Glutamatergic neuron (in vitro differentiated cells): ENCODE measurements at regions not wholly inside any gene's neighbourhood (a gene's known extent, or its start where the extent isn't known, plus 50 kb on each side); places are given as distances from the start of the nearest gene placed in this dataset.
"Not testable (repeated sequence)": the region's sequence is repeated elsewhere in the genome, so short reads cannot be mapped to it uniquely, and the experiment has no call there.

Experiments
- DNase-seq: peaks from one replicate; pipeline ENCODE4 v3.0.0; 2022
- H3K27ac Mint-ChIP-seq: one replicate; pipeline ENCODE4 v1.8.0; 2020; ENCODE audit warnings: mild to moderate bottlenecking, mixed read lengths, inconsistent platforms; ENCODE audit not compliant: unreplicated experiment
- H3K27me3 Mint-ChIP-seq: one replicate; pipeline ENCODE4 v1.8.0; 2020; ENCODE audit warnings: mild to moderate bottlenecking, moderate library complexity, mixed read lengths, inconsistent platforms; ENCODE audit not compliant: unreplicated experiment
- H3K36me3 Mint-ChIP-seq: one replicate; pipeline ENCODE4 v1.8.0; 2020; ENCODE audit warnings: mild to moderate bottlenecking, mixed read lengths, inconsistent platforms; ENCODE audit not compliant: unreplicated experiment
- H3K4me1 Mint-ChIP-seq: one replicate; pipeline ENCODE4 v1.8.0; 2020; ENCODE audit warnings: mild to moderate bottlenecking, low read depth, mixed read lengths, inconsistent platforms; ENCODE audit not compliant: unreplicated experiment
- H3K4me3 Mint-ChIP-seq: one replicate; pipeline ENCODE4 v1.8.0; 2020; ENCODE audit warnings: mild to moderate bottlenecking, mixed read lengths, inconsistent platforms; ENCODE audit not compliant: unreplicated experiment
- H3K9me3 Mint-ChIP-seq: one replicate; pipeline ENCODE4 v1.8.0; 2020; ENCODE audit warnings: mild to moderate bottlenecking, moderate library complexity, mixed read lengths, inconsistent platforms; ENCODE audit not compliant: unreplicated experiment
- CTCF ChIP-seq: fragments of 200-600 bp; sonication (generic); IDR thresholded peaks from one replicate; pipeline ENCODE4 v1.5.0; 2021; ENCODE audit not compliant: partially characterized antibody, unreplicated experiment

DNA sequence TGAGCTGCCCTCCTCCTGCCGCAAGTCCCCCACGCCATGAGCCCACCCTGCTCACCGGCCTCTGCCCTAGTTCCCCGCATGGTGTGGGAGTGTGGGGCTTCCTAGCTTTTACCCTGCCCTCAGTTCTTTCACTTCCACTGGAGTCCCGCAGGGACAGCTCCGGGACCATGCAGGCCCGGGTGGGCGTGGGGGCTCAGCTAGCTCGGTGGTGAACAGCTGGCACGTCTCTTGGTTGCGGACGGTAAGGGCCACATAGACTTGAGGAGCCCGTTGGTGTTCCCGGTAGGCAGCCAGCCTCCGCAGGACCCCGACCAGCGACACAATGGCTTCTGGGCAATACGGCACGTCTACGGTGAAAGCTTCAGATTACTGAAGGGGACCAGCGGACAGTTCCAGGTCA, 108.9 kb upstream of the CCZ1B start:
- Mint-ChIP-seq H3K27ac (no peak overlapping the region), H3K9me3 (no peaks in the 10 kb centered on the region), H3K4me3 (no peak overlapping the region), H3K4me1 (peaks cover 7% of the 10 kb centered on the region), H3K27me3 (no peaks in the 10 kb centered on the region), H3K36me3 (no peaks in the 10 kb centered on the region)
- no peak for DNase-seq
- TF ChIP-seq CTCF, result no peak

- H3K4me1 Mint-ChIP-seq, DNase-seq, H3K36me3 Mint-ChIP-seq, H3K9me3 Mint-ChIP-seq, H3K4me3 Mint-ChIP-seq, H3K27ac Mint-ChIP-seq, H3K27me3 Mint-ChIP-seq: not testable (repeated sequence)
These were observed 110.6 kb upstream of the CCZ1B start for GRCh38 chr7:6936626-6937025.

- H3K4me3 Mint-ChIP-seq, H3K36me3 Mint-ChIP-seq, H3K4me1 Mint-ChIP-seq, H3K27ac Mint-ChIP-seq, DNase-seq, H3K9me3 Mint-ChIP-seq, H3K27me3 Mint-ChIP-seq: not testable (repeated sequence)
These were observed 111.7 kb upstream of the CCZ1B start for GRCh38 chr7:6937746-6938145.

GRCh38 chr7:6938284-6938683, 112.2 kb upstream of the CCZ1B start:
- not testable (repeated sequence) for H3K27me3 Mint-ChIP-seq, H3K4me1 Mint-ChIP-seq, H3K27ac Mint-ChIP-seq, H3K9me3 Mint-ChIP-seq, H3K36me3 Mint-ChIP-seq
- H3K4me3 Mint-ChIP-seq, result peak overlapping the region; percentile 30
- peak; percentile 55 for DNase-seq
- TF ChIP-seq CTCF, result peak; percentile 55

GRCh38 chr7:6939126-6939525, 113.1 kb upstream of the CCZ1B start:
- H3K27ac Mint-ChIP-seq, H3K27me3 Mint-ChIP-seq, H3K36me3 Mint-ChIP-seq, H3K4me1 Mint-ChIP-seq, H3K9me3 Mint-ChIP-seq: not testable (repeated sequence)
- peak overlapping the region; percentile 25 for H3K4me3 Mint-ChIP-seq
- DNase-seq, result peak; percentile 56

GRCh38 chr7:6939896-6940295, 113.8 kb upstream of the CCZ1B start:
- H3K27ac Mint-ChIP-seq, H3K9me3 Mint-ChIP-seq, H3K4me3 Mint-ChIP-seq, DNase-seq, H3K36me3 Mint-ChIP-seq, H3K4me1 Mint-ChIP-seq, H3K27me3 Mint-ChIP-seq: not testable (repeated sequence)

DNA sequence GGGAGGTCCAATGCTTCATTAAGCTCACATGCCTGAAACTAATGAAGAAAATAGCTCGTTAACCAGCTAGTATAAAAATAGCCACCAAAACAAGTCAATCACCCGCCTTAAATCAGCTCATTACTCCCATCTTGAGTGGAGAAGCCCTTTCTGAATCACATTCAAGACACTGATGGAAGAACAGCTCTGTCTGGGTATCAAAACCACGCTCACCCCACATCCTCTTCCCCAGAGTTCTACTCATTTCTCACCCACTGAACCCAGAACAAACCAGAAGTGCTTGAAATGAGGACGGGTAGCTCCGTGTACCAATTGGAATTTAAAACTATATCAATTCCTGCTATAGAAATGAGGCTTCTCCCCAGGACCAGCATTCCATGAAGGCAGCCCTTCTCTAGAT, 120.8 kb upstream of the CCZ1B start:
- not testable (repeated sequence) for H3K4me3 Mint-ChIP-seq, H3K27me3 Mint-ChIP-seq, H3K4me1 Mint-ChIP-seq, H3K9me3 Mint-ChIP-seq, DNase-seq, H3K36me3 Mint-ChIP-seq, H3K27ac Mint-ChIP-seq

DNA sequence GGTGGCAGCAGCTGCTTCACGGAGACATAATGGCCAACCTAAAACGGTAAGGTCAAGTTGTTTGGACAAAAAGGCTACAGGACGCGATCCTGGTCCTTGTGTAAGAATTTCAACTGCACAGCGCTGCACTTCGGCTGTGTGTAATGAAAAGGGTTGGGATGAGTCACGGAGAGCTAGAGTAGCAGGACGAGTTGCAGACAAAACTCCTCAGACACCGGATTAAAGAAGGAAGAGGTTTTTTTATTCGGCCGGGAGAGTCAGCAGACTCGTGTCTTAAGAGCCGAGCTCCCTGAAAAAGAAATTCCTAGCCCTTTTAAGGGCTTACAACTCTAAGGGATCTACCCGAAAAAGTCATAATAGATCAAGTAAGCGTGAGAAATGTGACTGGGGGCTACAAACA, 124.2 kb upstream of the CCZ1B start:
- not testable (repeated sequence) for DNase-seq

DNA sequence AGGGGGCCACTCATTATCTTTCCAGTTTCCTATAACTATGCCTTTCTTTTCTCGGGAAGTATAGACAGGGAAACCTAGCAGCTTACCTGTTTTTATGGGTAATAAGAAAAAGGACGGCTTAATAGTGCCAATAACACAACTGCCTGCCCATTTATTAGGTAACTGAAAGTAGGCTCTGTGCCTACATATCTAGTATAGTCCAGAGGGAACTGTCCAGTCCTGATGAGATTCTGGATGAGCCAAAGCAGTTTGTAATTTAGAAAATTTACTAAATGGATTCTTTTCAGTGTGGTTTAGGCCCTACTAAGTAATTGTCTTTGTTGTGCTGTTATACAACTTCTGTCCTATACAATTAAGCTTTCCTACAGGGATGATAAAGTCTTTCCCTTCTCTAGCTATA, 125.5 kb upstream of the CCZ1B start:
- not testable (repeated sequence) for H3K27ac Mint-ChIP-seq, H3K4me1 Mint-ChIP-seq, H3K27me3 Mint-ChIP-seq, H3K4me3 Mint-ChIP-seq, H3K9me3 Mint-ChIP-seq, DNase-seq, H3K36me3 Mint-ChIP-seq

More for the DNA sequence above, 124.2 kb upstream of the CCZ1B start:
- H3K27ac Mint-ChIP-seq, H3K27me3 Mint-ChIP-seq, H3K9me3 Mint-ChIP-seq, H3K36me3 Mint-ChIP-seq, H3K4me3 Mint-ChIP-seq, H3K4me1 Mint-ChIP-seq: not testable (repeated sequence)
